ENCODE measurements at regions not wholly inside any gene's neighbourhood (a gene's known extent, or its start where the extent isn't known, plus 50 kb on each side); places are given as distances from the start of the nearest gene placed in this dataset.

DNA sequence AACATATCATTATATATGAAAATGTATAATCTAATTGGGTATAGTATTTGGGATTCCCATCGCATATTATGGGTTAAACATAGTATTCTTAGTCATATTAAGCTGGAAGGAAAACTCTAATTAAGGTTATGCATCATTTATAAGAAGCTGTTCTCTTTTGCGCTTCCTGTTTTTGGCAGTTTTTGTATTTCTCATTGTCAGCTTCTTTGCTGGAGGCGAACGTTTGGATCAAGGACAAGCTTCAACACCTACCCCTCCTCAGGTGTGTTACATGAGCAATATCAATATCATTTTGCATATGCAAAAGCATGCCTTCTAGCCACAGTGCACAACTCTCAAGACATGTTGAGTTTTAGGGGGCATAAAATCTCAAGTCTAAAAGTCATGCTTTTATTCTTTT lies 439.8 kb downstream of the TDRD3 start:
- no peak for TF ChIP-seq TARDBP (IDR thresholded peaks at IDR 0.05)
- no peak for TF ChIP-seq L3MBTL2 (conservative IDR thresholded peaks at IDR 0.05)
- TF ChIP-seq FOXM1 (IDR thresholded peaks at IDR 0.05; ENCODE audit: borderline replicate concordance) = no peak
- no peak for TF ChIP-seq SP1 (IDR thresholded peaks at IDR 0.05)
- TF ChIP-seq BHLHE40 (IDR thresholded peaks at IDR 0.05; ENCODE audit: borderline replicate concordance) = no peak
- TF ChIP-seq CTBP1 (IDR thresholded peaks at IDR 0.05; ENCODE audit: borderline replicate concordance) = no peak
- no peak for TF ChIP-seq LEF1 (IDR thresholded peaks at IDR 0.05; ENCODE audit: borderline replicate concordance)
- TF ChIP-seq FOXA1 (IDR thresholded peaks at IDR 0.05) = no peak
- TF ChIP-seq NFRKB (IDR thresholded peaks at IDR 0.05) = no peak
- no peak for TF ChIP-seq ARNT (IDR thresholded peaks at IDR 0.05)
- TF ChIP-seq HDGF (IDR thresholded peaks at IDR 0.05; ENCODE audit: borderline replicate concordance) = no peak
